ENCODE measurements at regions not wholly inside any gene's neighbourhood (a gene's known extent, or its start where the extent isn't known, plus 50 kb on each side); places are given as distances from the start of the nearest gene placed in this dataset.

DNA sequence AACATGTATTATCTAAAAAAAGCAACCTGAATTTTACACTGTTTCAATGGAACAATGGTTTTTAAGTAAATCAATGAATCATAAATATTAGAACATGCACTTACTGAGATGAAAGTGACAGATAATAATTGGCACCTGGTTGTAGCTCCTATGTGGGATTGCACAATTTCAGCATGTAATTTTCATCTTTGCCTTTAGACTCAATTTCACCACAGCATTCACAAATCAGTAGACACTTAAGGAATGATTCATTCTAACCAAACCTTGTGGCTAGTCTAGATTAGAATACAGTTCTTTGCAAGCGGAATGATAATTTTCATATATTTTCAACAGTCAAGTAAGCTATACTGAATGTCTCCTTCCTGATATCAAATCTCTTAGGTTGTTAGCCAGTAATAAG, 853.4 kb downstream of the KCNT2 start:
- TF ChIP-seq, protein P1, sequence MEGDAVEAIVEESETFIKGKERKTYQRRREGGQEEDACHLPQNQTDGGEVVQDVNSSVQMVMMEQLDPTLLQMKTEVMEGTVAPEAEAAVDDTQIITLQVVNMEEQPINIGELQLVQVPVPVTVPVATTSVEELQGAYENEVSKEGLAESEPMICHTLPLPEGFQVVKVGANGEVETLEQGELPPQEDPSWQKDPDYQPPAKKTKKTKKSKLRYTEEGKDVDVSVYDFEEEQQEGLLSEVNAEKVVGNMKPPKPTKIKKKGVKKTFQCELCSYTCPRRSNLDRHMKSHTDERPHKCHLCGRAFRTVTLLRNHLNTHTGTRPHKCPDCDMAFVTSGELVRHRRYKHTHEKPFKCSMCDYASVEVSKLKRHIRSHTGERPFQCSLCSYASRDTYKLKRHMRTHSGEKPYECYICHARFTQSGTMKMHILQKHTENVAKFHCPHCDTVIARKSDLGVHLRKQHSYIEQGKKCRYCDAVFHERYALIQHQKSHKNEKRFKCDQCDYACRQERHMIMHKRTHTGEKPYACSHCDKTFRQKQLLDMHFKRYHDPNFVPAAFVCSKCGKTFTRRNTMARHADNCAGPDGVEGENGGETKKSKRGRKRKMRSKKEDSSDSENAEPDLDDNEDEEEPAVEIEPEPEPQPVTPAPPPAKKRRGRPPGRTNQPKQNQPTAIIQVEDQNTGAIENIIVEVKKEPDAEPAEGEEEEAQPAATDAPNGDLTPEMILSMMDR (IDR thresholded peaks at IDR 0.05): no peak
- TF ChIP-seq POLR2A (IDR thresholded peaks at IDR 0.05): no peak
